HAP-1 (cell line): ENCODE measurements at regions not wholly inside any gene's neighbourhood (a gene's known extent, or its start where the extent isn't known, plus 50 kb on each side); places are given as distances from the start of the nearest gene placed in this dataset.
"Not testable (repeated sequence)": the region's sequence is repeated elsewhere in the genome, so short reads cannot be mapped to it uniquely, and the experiment has no call there.

Source experiments
- DNase-seq, 2 experiments: peaks; one replicate each; pipeline ENCODE4 v3.0.0-alpha.2; 2016 to 2020; ENCODE audit warnings: low spot score in 2 of 2
- H3K27me3 ChIP-seq: fragments of 250-450 bp; sonication (Bioruptor Pico); 2 replicates; pipeline ENCODE4 v1.5.1; 2020; ENCODE audit warnings: low read depth, mild to moderate bottlenecking, moderate library complexity
- H3K36me3 ChIP-seq: fragments of 250-450 bp; sonication (Bioruptor Pico); replicated peaks from 2 replicates; pipeline ENCODE4 v1.5.1; 2020; ENCODE audit warnings: mild to moderate bottlenecking
- H3K4me1 ChIP-seq: fragments of 250-450 bp; sonication (Bioruptor Pico); 2 replicates; pipeline ENCODE4 v1.5.1; 2020; ENCODE audit warnings: mild to moderate bottlenecking
- H3K4me3 ChIP-seq: fragments of 250-450 bp; sonication (Bioruptor Pico); 2 replicates; pipeline ENCODE4 v1.5.1; 2020; ENCODE audit warnings: mild to moderate bottlenecking, moderate library complexity
- H3K9me3 ChIP-seq: fragments of 250-450 bp; sonication (Bioruptor Pico); 2 replicates; pipeline ENCODE4 v1.5.1; 2020; ENCODE audit warnings: mild to moderate bottlenecking, moderate library complexity
- in situ Hi-C: fragments of 300-500 bp; cut with MboI; formaldehyde crosslinking; loops from 3 replicates; pipeline ENCODE4 v1.14.3; 2020; ENCODE audit warnings: low sequenced_read_pairs, inconsistent platforms, mixed read lengths

GRCh38 chr20:55417836-55418235 lies 587.5 kb downstream of the CBLN4 start:
- Histone ChIP-seq H3K36me3 (no peaks in the 10 kb centered on the region), H3K4me3 (no peak overlapping the region), H3K9me3 (peaks cover 2% of the 10 kb centered on the region; the same call in 1 of the 2 replicates), H3K27me3 (no peaks in the 10 kb centered on the region), H3K4me1 (no peaks in the 10 kb centered on the region)
- in situ Hi-C loops: no loop called here
- no peak for DNase-seq

- in situ Hi-C loops: no loop called here
- peaks cover 2% of the 10 kb centered on the region; the same call in 1 of the 2 replicates for H3K9me3 ChIP-seq
- H3K36me3 ChIP-seq: no peaks in the 10 kb centered on the region
- DNase-seq: no peak
- H3K4me1 ChIP-seq: no peaks in the 10 kb centered on the region
- H3K4me3 ChIP-seq: no peak overlapping the region
- no peaks in the 10 kb centered on the region for H3K27me3 ChIP-seq
Observed at GRCh38 chr20:55415567-55416142, 589.7 kb downstream of the CBLN4 start.

- H3K4me1 ChIP-seq, DNase-seq, H3K36me3 ChIP-seq, H3K27me3 ChIP-seq, in situ Hi-C loops, H3K4me3 ChIP-seq, H3K9me3 ChIP-seq: not testable (repeated sequence)
Observed at GRCh38 chr20:55412508-55412907, 592.8 kb downstream of the CBLN4 start.

- no peak overlapping the region for H3K4me3 ChIP-seq
- H3K4me1 ChIP-seq: no peaks in the 10 kb centered on the region
- H3K36me3 ChIP-seq: no peaks in the 10 kb centered on the region
- H3K9me3 ChIP-seq: no peaks in the 10 kb centered on the region
- DNase-seq: no peak
- H3K27me3 ChIP-seq: no peaks in the 10 kb centered on the region
- in situ Hi-C loops: no loop called here
Observed at GRCh38 chr20:55406891-55407290, 598.4 kb downstream of the CBLN4 start.

GRCh38 chr20:55394592-55394991 lies 610.7 kb downstream of the CBLN4 start:
- DNase-seq: no peak
- H3K4me3 ChIP-seq: no peak overlapping the region

GRCh38 chr20:55390791-55391190 lies 614.5 kb downstream of the CBLN4 start:
- H3K4me1 ChIP-seq: no peaks in the 10 kb centered on the region
- in situ Hi-C loops: no loop called here
- H3K9me3 ChIP-seq: no peaks in the 10 kb centered on the region
- H3K36me3 ChIP-seq: no peaks in the 10 kb centered on the region
- no peak overlapping the region for H3K4me3 ChIP-seq
- no peak for DNase-seq
- no peaks in the 10 kb centered on the region for H3K27me3 ChIP-seq

More at GRCh38 chr20:55394592-55394991, 610.7 kb downstream of the CBLN4 start:
- in situ Hi-C loops: no loop called here
- no peaks in the 10 kb centered on the region for H3K27me3 ChIP-seq
- no peaks in the 10 kb centered on the region for H3K4me1 ChIP-seq
- H3K36me3 ChIP-seq: no peaks in the 10 kb centered on the region
- H3K9me3 ChIP-seq: no peaks in the 10 kb centered on the region

- Histone ChIP-seq H3K36me3 (no peaks in the 10 kb centered on the region), H3K4me3 (no peak overlapping the region), H3K4me1 (no peaks in the 10 kb centered on the region), H3K9me3 (no peaks in the 10 kb centered on the region), H3K27me3 (no peaks in the 10 kb centered on the region)
- in situ Hi-C loops: no loop called here
- no peak for DNase-seq
Observed at GRCh38 chr20:55386686-55387085, 618.6 kb downstream of the CBLN4 start.

- in situ Hi-C loops: no loop called here
Observed at GRCh38 chr20:55375920-55376319, 629.4 kb downstream of the CBLN4 start.

GRCh38 chr20:55365745-55366144 lies 639.6 kb downstream of the CBLN4 start:
- in situ Hi-C loops: no loop called here

More at GRCh38 chr20:55375920-55376319, 629.4 kb downstream of the CBLN4 start:
- Histone ChIP-seq H3K27me3 (no peaks in the 10 kb centered on the region), H3K4me3 (no peak overlapping the region), H3K4me1 (no peaks in the 10 kb centered on the region), H3K36me3 (no peaks in the 10 kb centered on the region), H3K9me3 (no peaks in the 10 kb centered on the region)
- no peak for DNase-seq

GRCh38 chr20:55360895-55361294 lies 644.4 kb downstream of the CBLN4 start:
- H3K36me3 ChIP-seq: no peaks in the 10 kb centered on the region
- H3K4me3 ChIP-seq: no peak overlapping the region
- in situ Hi-C loops: no loop called here
- no peak for DNase-seq
- H3K9me3 ChIP-seq: no peaks in the 10 kb centered on the region
- no peaks in the 10 kb centered on the region for H3K27me3 ChIP-seq
- no peaks in the 10 kb centered on the region for H3K4me1 ChIP-seq

More at GRCh38 chr20:55365745-55366144, 639.6 kb downstream of the CBLN4 start:
- DNase-seq: no peak
- Histone ChIP-seq H3K27me3 (no peaks in the 10 kb centered on the region), H3K4me1 (no peaks in the 10 kb centered on the region), H3K9me3 (no peaks in the 10 kb centered on the region), H3K36me3 (no peaks in the 10 kb centered on the region), H3K4me3 (no peak overlapping the region)

- H3K27me3 ChIP-seq: no peaks in the 10 kb centered on the region
- H3K9me3 ChIP-seq: no peaks in the 10 kb centered on the region
- no peaks in the 10 kb centered on the region for H3K4me1 ChIP-seq
- DNase-seq: no peak
- in situ Hi-C loops: no loop called here
- no peak overlapping the region for H3K4me3 ChIP-seq
- no peaks in the 10 kb centered on the region for H3K36me3 ChIP-seq
Observed at GRCh38 chr20:55354720-55355119, 650.6 kb downstream of the CBLN4 start.

- DNase-seq: no peak
- no peaks in the 10 kb centered on the region for H3K9me3 ChIP-seq
- no peaks in the 10 kb centered on the region for H3K4me1 ChIP-seq
- H3K36me3 ChIP-seq: no peaks in the 10 kb centered on the region
- H3K27me3 ChIP-seq: no peaks in the 10 kb centered on the region
- in situ Hi-C loops: no loop called here
- no peak overlapping the region for H3K4me3 ChIP-seq
Observed at GRCh38 chr20:55353206-55353605, 652.1 kb downstream of the CBLN4 start.

GRCh38 chr20:55348223-55348622 lies 657.1 kb downstream of the CBLN4 start:
- in situ Hi-C loops: no loop called here
- no peaks in the 10 kb centered on the region for H3K36me3 ChIP-seq
- no peaks in the 10 kb centered on the region for H3K9me3 ChIP-seq
- H3K4me3 ChIP-seq: no peak overlapping the region
- no peaks in the 10 kb centered on the region for H3K27me3 ChIP-seq
- no peak for DNase-seq
- no peaks in the 10 kb centered on the region for H3K4me1 ChIP-seq

GRCh38 chr20:55342822-55343221 lies 662.5 kb downstream of the CBLN4 start:
- Histone ChIP-seq H3K36me3 (no peaks in the 10 kb centered on the region), H3K4me1 (no peaks in the 10 kb centered on the region), H3K4me3 (no peak overlapping the region), H3K27me3 (no peaks in the 10 kb centered on the region), H3K9me3 (no peaks in the 10 kb centered on the region)
- in situ Hi-C loops: no loop called here
- DNase-seq: no peak

- Histone ChIP-seq H3K27me3 (no peaks in the 10 kb centered on the region), H3K4me1 (no peaks in the 10 kb centered on the region), H3K9me3 (no peaks in the 10 kb centered on the region), H3K4me3 (no peak overlapping the region), H3K36me3 (no peaks in the 10 kb centered on the region)
- in situ Hi-C loops: no loop called here
- DNase-seq: no peak
Observed at GRCh38 chr20:55333798-55334197, 671.5 kb downstream of the CBLN4 start.
